MV-4-11 (cell line): ENCODE measurements at regions not wholly inside any gene's neighbourhood (a gene's known extent, or its start where the extent isn't known, plus 50 kb on each side); places are given as distances from the start of the nearest gene placed in this dataset.

Source experiments
- DNase-seq: peaks from one replicate; lab custom pipeline; 2025; lab: John Stamatoyannopoulos, UW

- DNase-seq, result no peak
These were observed 50.9 kb upstream of the RAP1GDS1 start for GRCh38 chr4:98210281-98210680.

- no peak for DNase-seq
These were observed 52.1 kb upstream of the RAP1GDS1 start for GRCh38 chr4:98209111-98209510.

- DNase-seq, result peak; percentile 56
These were observed 57.0 kb upstream of the RAP1GDS1 start for GRCh38 chr4:98204236-98204553.

DNA sequence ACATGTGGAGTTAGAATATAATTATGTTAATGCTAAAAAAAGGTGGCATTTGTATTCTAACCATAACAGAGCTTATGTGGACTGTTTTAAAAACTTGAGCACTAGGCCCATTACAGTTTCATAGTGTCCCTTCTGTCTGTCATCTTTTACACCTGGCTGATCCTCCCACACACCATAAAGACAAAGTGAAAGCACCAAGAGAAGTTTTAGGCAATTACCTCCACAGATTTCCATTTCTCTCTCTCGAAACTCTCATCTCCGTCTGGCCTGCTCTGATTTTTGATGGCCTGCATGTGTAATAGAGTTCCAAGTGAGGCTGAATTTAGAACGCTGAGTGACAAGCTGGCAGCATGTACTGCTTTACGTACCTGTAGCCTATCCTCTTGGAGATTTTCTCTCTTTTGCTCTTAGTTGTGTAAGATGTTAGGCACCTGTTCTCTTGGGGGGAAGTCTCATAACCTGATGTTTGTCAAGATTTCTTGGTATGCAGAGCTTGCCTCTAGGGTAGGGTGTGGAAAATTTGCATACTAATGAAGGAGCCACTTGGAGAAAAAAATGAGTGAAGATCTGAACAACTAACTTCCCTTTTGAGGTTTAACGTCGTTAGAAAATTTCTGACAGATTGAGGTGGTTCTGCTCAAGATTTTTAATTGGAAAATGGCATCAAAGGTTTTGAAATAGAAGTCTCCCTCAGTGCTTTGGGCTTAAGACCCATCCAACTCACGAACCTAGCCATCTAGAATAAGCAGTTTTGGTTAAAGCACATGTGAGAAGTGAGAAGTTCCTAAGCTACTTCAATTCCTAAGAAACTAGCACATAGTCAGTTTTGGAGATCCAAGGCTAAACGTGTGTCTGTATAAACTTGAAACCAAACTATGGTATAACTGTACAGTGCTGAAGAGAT lies 57.6 kb upstream of the RAP1GDS1 start:
- DNase-seq, result peak; percentile 69

DNA sequence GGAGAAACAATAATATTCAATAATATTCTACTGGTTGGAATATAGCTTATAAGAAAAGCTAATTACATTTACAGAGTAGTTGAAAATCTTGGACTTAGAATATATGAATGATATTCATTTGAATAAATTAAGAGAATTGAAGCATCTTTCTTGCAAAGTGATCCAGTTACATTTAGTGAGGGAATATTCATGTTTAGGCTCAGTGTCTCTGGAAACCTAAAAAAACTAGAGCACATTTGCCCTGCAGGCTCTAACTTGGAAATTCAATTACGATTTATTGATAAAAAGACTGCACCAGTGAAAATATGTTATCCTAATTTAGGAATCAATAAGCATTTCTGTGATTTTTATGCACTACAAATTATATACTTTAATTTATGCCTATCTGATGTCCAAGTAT lies 58.3 kb upstream of the RAP1GDS1 start:
- no peak for DNase-seq

GRCh38 chr4:98199247-98199646 lies 56.0 kb upstream of the STPG2 start:
- no peak for DNase-seq

GRCh38 chr4:98195005-98195404 lies 51.7 kb upstream of the STPG2 start:
- DNase-seq, result no peak

- no peak for DNase-seq
These were observed 50.3 kb upstream of the STPG2 start for GRCh38 chr4:98193459-98194105.
